PFSK-1 (cell line): ENCODE measurements at regions not wholly inside any gene's neighbourhood (a gene's known extent, or its start where the extent isn't known, plus 50 kb on each side); places are given as distances from the start of the nearest gene placed in this dataset.

Experiments
- FOXP2 ChIP-seq: optimal IDR thresholded peaks from 2 replicates; pipeline ENCODE3; 2011; ENCODE audit warnings: borderline replicate concordance, control low read depth, inconsistent platforms; ENCODE audit not compliant: insufficient read depth; ENCODE audit errors: extremely low read length, extremely low read depth
- POLR2AphosphoS5 ChIP-seq: IDR thresholded peaks from 2 replicates; pipeline ENCODE4 v1.6.1; 2012; ENCODE audit warnings: low read depth, mild to moderate bottlenecking, control low read depth, low read length, moderate library complexity
- REST ChIP-seq, 2 experiments: IDR thresholded peaks; 2 replicates each; pipeline versions ENCODE4 v1.6.1 to v1.8.0; 2011 to 2012; ENCODE audit warnings: low read depth in 2 of 2, low read length in 2 of 2, control low read depth in 1 of 2, inconsistent platforms in 1 of 2, mild to moderate bottlenecking in 1 of 2, moderate library complexity in 1 of 2; ENCODE audit not compliant: insufficient read depth in 1 of 2
- SIN3A ChIP-seq: IDR thresholded peaks from 2 replicates; pipeline ENCODE4 v1.6.1; 2012; ENCODE audit warnings: mild to moderate bottlenecking, low read length, moderate library complexity, borderline replicate concordance; ENCODE audit not compliant: insufficient read depth
- TAF1 ChIP-seq: IDR thresholded peaks from 2 replicates; pipeline ENCODE4 v1.6.1; 2012; ENCODE audit warnings: low read length, control low read depth, borderline replicate concordance; ENCODE audit not compliant: insufficient read depth

GRCh38 chr4:181475359-181475758 lies 767.8 kb upstream of the TENM3 start:
- TF ChIP-seq REST (IDR thresholded peaks at IDR 0.05; ENCODE audit: insufficient read depth in 1 of 2, low read depth in 2 of 2, low read length in 2 of 2) (no peak), SIN3A (no peak), FOXP2 (no peak), TAF1 (no peak), POLR2AphosphoS5 (no peak)

GRCh38 chr4:181475781-181476507 lies 767.3 kb upstream of the TENM3 start:
- no peak for TF ChIP-seq REST (IDR thresholded peaks at IDR 0.05; ENCODE audit: insufficient read depth in 1 of 2, low read depth in 2 of 2, low read length in 2 of 2)
- TF ChIP-seq POLR2AphosphoS5: no peak
- TF ChIP-seq SIN3A: no peak
- no peak for TF ChIP-seq TAF1
- no peak for TF ChIP-seq FOXP2

- no peak for TF ChIP-seq POLR2AphosphoS5
- no peak for TF ChIP-seq SIN3A
- TF ChIP-seq TAF1: no peak
- TF ChIP-seq FOXP2: no peak
- no peak for TF ChIP-seq REST (IDR thresholded peaks at IDR 0.05; ENCODE audit: insufficient read depth in 1 of 2, low read depth in 2 of 2, low read length in 2 of 2)
These were observed 766.7 kb upstream of the TENM3 start for GRCh38 chr4:181476508-181476890.

GRCh38 chr4:181477591-181477990 lies 765.6 kb upstream of the TENM3 start:
- no peak for TF ChIP-seq REST (IDR thresholded peaks at IDR 0.05; ENCODE audit: insufficient read depth in 1 of 2, low read depth in 2 of 2, low read length in 2 of 2)
- no peak for TF ChIP-seq POLR2AphosphoS5
- TF ChIP-seq SIN3A: no peak
- no peak for TF ChIP-seq FOXP2
- TF ChIP-seq TAF1: no peak

- TF ChIP-seq REST (IDR thresholded peaks at IDR 0.05; ENCODE audit: insufficient read depth in 1 of 2, low read depth in 2 of 2, low read length in 2 of 2) (no peak), SIN3A (no peak), FOXP2 (no peak), TAF1 (no peak), POLR2AphosphoS5 (no peak)
These were observed 764.5 kb upstream of the TENM3 start for GRCh38 chr4:181478656-181479055.
